ENCODE measurements at regions not wholly inside any gene's neighbourhood (a gene's known extent, or its start where the extent isn't known, plus 50 kb on each side); places are given as distances from the start of the nearest gene placed in this dataset.
"Not testable (repeated sequence)": the region's sequence is repeated elsewhere in the genome, so short reads cannot be mapped to it uniquely, and the experiment has no call there.

DNA sequence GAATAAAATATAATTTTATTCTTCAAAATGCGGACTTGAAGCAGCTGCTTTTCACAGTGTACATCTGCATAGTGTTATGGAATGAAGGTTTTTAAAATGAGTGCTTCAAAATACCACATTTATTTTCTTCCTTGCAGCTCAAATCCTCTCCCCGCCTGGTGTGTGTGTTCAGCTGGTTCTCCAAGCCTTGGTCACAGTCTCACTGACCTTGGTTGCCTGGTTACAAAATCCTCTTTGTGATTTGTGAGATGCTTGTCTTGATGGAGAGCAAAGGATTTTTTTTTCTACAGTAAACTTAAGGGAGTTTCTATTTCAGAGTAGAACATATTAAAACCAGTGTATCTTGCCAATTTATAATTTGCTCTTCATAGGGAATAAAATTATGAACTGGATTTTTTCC lies 139.2 kb downstream of the PCDH18 start:
- DNase-seq, result no peak

DNA sequence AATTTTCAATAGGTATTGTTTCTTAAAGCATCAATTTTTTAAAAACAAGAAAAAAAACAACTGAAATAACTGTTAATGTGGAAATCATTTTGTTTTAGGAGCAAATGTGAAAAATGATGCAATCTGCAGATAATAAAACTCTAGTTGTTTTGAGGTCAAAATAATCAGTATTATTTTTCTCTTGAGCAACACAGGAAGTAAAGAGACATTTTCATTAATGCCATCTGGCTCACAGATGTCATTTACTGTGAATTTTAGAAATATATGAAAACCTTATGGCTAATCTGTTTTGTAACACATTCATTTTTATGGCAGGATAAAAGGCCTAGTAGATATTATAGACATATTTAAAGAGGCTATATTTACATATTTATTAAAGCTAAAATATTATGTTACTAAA lies 141.6 kb downstream of the PCDH18 start:
- DNase-seq, result peak; percentile 19

DNA sequence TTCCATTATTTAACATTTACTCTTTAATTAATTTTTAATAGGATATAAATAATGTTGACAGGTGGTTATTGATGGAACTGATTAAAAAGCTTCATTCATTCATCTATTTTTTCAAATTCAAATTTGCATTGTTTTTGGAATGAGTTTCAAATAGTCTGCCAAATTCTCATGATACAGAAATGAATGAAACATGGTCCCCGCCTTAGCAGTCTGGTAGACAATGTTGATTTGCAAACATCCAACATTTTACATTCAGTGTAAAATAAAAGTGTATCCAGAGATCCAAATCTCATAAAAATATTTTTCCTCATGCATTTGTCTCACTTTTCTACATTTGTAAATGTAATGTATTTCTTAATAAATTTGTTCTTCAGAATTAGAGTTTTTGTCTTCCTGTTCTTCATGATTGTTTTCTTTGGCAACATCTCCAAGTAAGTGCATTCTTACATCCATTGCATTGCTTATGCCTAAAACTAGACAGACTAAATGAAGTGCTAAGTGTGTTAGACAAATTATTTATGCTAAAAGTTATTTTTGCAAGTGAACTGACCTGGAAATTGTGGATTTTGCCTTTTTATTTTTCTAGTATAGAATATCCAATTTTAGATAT lies 142.3 kb downstream of the PCDH18 start:
- no peak for DNase-seq

DNA sequence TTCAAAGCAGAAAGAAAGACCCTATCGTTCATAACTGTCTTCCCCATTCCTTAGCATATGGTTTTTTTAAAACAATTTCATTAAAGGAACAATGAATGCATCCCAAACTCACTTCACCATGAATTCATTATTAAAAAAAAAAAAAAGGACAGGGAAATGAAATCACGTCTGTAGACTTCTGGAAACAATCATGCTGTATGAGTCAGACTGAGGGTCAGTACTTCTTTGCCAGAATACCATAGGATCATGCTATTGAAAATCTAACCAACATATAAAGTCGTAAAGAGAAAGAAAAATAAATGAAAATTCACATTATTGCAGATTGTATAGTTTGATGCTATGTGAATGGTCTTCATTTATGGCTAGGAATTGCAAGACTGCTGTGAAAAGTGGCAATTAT lies 144.4 kb downstream of the PCDH18 start:
- no peak for DNase-seq

DNA sequence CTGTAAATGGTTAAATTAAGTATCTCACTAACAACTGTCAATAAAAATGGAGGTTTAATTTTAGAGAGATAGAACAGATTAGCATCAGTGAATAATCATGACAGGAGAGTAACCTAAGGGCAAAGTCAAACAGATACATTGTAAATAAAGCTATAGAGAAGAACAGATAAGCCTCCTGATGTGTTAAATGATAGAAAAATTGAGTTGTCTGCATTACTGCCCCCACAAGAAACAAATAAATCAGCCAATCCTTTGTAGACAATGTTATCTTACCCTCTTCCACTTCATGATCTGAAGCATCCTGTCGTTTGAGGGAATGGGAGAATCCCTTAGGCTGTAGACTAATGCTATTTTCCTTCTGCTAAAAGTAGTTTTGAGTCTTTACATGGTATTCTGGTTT lies 147.8 kb downstream of the PCDH18 start:
- no peak for DNase-seq

DNA sequence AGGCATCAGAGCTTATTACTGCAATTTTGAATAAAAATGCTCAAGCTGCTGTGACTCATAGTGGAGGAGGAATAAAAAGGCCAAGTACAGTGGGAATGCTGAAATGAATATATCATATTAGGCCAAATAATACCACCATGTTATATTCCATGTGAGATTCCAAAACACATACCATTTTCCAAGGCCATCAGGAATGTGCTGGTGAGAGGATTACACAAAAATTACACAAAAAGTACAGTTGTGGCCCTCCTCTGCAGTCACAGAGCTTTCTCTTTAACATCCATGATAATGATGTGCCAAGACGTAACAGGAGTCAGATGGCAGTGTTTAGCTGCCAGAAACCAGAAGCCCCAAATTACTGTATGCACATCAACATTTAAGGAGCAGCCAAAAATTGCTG lies 153.5 kb downstream of the PCDH18 start:
- DNase-seq, result no peak

DNA sequence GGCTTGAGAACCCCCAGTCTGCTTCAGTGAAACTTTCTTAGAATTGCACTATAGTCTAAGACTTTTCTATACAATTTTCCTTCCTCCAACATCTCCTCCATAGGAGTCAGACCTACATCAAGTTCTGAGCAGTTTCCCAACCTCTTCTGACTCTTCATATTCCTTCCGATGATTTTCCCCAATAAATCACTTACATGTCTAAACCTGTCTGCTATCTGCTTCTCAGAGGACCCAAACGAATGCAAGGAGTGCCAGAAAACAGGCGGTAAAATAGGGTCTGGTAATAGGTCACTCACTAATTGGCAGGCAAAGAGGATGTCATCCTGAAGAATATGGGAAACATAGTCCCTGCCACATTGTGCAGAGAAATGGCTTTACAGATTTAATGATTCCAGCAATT lies 153.9 kb downstream of the PCDH18 start:
- DNase-seq, result no peak

DNA sequence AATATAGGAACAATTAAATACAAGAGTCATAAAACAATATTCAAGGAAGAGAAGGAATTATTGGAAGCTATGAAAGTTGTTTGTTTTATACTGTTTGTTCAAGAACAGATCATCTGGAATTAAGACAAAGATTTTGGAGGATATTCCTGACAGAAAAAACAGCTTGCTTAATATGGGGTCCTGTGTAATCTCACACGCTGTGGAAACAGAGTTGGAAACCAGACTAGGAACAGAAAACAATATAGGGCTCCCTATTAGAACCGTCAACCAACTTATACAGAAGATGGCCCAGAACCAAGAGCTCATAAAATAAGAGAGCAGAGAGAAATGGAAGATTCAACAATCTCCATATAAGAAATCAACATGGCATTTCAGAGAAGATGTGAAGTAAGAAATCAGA lies 156.0 kb downstream of the PCDH18 start:
- DNase-seq, result no peak

DNA sequence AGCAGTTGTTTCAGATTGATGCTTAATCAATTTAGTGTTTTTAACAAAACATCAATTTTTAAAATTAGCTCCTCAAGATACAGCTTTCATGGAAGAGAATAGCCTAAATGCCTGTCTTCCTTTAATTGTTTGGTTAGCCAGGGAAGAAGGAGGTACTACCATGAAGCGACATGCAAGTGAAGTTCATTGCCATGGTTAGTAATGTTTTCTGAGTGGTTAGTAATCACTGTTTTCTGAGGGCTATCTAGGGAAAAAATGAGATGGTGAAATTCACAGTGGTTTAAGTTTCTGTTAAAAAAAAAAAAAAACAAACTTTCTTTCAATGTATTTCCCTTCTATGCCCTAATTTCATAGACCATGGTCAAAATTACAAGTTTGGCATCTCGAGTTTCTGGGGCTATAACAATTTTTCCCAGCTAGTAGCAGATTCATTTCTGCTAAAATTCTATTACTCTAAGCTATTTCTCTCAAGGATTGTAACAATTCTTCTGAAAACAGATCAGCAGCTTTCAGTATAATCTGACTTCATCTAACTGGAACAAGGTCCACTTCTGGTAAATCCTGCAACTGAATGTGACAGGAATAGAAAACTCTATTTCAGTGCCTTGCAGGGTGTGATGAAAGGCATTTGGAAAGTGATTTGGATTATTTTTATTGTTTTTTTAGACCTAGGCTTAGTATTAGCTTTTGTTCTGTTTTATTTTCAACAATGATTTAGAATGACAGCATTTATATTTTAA lies 157.0 kb downstream of the PCDH18 start:
- no peak for DNase-seq

DNA sequence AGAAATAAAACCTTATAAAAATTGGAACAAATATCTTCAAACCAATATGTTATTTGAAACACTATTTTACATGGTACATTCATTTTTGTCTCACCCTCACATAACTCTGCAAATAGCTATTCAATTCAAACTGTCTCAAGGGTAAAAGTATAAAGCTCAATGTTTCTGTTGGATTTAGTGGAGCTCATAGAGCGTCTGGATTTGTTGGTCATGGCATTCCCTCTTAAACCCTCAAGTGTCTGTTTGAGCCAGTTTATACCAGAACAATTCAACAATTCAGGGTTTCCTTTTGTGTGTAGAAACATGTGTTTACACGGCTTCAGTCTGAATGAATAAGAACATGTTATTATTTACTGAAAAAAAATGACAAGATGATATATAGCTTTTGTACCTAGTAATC lies 161.6 kb downstream of the PCDH18 start:
- no peak for DNase-seq

DNA sequence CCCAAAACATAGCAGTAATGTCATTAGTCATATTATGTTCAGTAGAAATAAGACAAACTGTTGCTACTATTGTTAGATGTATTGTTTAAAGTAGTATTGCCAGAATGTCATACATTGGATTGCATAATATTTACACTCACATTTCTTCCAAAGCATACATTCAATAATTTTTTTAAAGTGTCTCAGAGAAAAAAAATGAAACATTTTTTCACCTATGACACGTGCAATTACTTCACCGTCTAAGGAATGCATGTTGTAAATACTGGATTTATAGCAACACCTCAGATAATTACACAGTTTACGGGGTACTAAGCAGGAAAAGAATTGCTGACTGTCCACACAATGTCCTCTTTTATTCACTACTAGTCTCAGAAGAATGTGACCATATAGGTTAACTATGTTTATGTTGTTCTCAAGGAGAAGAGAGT lies 162.1 kb downstream of the PCDH18 start:
- no peak for DNase-seq

DNA sequence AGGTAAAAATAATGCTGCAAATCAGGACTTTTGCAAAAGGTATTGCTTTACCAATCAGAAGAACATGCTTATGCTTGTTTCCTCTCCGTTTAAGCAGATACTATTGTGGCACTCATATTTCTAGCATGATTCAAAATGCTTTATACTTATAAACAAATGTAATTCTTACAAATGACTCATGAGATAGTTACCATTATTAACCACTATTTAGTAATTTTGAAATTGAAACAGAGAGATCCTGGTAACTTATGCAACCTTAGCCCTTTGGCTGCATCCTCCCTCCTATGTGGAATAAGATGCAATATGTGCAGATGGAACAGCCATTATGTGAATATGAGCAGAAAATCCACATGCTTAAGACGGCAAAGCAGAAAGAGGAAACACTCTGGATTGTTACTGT lies 164.7 kb downstream of the PCDH18 start:
- DNase-seq, result no peak

DNA sequence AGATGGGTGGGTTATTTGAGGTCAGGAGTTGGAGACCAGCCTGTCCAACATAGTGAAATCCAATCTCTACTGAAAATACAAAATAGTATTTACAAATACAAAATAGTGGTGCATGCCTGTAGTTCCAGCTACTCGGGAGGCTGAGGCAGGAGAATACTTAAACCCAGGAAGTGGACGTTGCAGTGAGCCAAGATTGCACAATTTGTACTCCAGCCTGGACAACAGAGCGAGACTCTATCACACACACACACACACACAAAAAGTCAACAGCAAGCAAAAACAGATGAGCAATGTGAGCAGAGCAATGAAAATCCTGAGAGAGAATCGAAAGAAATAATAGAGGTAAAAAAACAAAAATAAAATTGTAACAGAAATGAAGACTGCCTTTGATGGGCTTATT lies 168.8 kb downstream of the PCDH18 start:
- no peak for DNase-seq

DNA sequence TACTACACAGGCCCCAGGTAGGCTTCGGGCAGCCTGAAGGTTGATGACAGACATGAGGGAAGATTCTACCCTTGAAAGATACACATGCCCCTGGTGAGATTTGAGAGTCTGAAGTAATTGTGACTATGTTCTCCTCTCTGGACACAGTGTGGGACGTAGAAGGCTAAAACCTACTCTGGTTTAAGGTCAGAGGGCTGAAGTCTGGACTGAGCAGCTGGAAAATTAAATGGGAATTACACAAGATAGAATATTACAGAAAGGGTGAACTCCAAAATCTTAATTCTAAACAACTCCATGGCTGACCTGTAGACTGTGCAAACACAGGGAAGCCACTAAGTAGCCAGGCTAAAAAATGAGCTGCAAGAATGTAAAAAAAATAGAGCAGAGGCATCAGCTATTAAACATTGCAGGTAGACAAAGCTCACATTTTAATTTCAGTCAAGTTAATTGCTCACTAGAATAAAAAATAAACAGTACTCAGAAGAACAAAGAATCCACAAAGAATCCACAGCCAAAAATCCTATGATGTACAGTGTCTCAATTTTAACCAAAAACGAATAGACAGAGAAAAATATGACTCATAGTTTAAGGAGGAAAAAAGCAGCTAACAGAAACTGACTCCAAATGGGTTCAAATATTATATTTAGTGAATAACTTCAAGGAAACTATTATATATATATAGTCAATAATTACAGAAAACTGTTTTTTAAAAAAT lies 170.4 kb downstream of the PCDH18 start:
- DNase-seq, result no peak

DNA sequence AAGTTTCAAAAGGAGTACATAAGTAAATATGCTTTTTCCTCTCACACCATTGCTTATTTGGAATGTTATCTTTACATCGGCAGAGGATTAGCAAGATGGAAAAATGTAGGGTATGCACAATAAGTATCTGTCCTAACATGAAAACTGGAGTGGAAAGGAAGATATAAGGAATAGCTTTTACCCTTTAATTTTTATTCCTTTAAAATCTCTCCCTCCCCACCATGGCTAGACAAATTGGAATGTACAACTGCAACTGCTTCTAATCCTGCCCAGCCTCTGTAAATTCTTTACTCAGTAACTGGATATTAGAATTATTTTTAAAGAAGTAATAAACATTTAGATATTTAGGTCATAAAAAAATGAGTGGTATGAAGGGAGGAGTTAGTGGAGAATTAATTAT lies 171.5 kb downstream of the PCDH18 start:
- DNase-seq, result no peak

DNA sequence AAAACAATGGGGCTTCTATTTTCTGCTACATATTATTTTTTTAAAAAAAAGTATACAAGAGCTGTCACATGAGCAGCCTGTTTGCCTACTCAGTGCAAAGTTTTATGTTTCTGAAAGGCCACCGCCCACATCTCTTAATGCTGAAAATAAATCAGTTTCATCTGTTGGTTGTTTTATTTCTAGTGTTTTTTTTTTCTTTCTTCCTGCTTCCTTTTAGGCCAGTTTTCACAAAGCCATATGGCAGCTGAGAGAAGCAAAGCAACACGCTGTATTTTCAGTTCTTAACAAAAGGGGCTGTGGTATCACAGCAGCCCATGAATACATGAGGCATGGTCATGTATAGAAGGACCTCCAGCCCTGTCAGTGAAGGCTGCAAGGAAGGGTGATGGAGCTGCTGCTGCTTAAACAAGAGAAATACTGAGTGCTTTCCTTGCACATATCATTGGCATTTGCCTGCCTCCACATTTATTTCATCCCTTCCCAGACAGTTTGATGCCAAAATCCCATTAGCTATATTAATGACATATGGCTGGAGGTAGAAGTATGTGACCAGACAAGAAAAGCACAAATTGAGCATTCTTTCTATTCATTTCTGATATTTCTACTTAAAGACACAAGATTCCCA lies 172.5 kb downstream of the PCDH18 start:
- peak; percentile 59 for DNase-seq

DNA sequence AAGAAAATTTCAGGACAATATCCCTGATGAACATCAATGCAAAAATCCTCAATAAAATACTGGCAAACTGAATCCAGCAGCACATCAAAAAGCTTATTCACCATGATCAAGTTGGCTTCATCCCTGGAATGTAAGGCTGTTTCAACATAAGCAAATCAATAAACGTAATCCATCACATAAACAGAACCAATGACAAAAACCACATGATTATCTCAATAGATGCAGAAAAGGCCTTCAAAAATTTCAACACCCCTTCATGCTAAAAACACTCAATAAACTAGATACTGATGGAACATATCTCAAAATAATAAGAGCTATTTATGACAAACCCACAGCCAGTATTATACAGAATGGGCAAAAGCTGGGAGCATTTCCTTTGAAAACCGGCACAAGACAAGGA lies 177.7 kb downstream of the PCDH18 start:
- DNase-seq, result not testable (repeated sequence)

DNA sequence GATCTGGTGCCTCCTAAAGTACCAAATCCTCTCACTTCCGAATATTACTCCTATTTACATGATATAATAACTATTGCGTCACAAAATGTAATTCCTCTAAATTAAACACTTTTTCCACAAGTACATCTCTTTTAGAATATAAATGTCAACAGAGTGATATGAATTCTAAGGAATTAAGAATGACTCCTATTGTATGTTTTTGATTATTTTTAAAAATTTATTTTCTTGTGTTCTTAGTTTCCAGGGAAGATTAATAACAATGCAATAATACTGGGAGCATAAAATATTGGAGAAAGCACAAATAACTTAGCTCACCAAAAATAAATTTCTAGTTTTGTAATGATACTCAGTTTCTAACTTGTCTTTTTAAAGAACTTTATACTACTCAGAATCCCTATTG lies 184.9 kb downstream of the PCDH18 start:
- no peak for DNase-seq

DNA sequence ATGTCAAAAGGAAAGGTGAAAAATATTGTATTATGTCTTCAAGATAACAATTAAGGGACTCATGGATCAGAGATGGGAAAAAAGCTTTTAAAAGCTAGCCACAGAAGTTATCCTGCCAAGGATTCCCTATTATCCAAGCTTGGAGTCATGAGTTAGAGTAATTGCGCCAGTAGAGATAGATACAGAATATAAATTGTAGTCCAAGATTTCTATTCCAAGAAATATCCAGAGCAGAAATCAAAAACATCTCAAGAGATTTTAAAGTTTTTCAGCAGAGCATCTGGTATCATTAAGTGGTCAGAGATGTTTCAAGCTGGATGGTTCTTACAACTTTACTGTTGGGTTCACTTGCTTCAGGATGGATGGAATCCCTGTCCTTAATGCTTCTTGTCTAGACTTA lies 186.7 kb downstream of the PCDH18 start:
- DNase-seq, result no peak

DNA sequence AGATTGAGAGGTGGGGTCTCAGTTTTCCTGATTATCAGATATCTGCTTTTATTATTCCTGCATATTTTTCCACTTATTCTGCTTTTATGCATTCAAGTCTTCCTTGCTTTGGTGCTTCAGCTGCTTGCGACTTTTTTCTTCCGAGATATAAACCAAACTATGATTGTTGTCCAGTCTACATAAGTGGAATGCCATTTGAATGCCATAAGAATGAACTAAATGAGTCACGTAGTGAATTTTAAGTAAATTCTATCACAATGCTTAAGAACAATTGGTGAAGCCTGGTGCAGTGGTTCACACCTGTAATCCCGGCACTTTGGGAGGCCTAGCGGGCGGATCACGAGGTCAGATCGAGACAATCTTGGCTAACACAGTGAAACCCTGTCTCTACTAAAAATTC lies 189.1 kb downstream of the PCDH18 start:
- DNase-seq, result no peak

DNA sequence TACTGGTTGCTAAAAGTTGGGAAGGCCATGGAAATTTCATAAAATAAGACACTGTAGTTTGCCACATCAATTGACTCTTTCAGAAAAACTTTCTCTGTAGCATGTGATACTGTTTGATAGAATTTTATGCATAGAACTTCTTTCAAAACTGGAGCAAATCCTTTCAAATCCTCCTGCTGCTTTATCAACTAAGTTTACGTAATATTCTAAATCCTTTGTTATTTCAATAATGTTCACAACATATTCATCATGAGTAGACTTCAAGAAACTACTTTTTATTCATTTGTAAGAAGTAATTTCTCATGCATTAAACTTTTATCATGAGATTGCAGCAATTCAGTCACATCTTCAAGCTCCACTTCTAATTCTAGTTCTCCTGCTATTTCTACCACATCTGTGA lies 199.3 kb downstream of the PCDH18 start:
- no peak for DNase-seq

DNA sequence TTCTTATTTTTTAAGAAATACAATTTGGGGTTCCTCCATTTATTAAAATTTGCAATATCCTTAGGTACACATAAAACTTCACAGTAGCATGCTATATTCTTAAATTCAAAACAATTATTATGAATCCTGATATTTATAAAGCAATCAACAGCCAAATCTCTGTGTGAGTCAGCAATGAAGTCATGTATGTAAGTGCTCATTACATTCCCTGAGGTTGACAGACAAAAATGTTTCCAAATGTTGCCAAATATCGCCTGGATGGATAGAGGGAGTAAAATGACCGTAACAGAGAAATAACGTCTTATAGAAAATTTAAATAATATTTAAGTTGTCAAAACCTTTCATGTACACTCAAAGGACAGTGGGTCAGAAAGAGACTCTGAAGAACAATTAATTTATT lies 220.0 kb downstream of the PCDH18 start:
- DNase-seq, result no peak

DNA sequence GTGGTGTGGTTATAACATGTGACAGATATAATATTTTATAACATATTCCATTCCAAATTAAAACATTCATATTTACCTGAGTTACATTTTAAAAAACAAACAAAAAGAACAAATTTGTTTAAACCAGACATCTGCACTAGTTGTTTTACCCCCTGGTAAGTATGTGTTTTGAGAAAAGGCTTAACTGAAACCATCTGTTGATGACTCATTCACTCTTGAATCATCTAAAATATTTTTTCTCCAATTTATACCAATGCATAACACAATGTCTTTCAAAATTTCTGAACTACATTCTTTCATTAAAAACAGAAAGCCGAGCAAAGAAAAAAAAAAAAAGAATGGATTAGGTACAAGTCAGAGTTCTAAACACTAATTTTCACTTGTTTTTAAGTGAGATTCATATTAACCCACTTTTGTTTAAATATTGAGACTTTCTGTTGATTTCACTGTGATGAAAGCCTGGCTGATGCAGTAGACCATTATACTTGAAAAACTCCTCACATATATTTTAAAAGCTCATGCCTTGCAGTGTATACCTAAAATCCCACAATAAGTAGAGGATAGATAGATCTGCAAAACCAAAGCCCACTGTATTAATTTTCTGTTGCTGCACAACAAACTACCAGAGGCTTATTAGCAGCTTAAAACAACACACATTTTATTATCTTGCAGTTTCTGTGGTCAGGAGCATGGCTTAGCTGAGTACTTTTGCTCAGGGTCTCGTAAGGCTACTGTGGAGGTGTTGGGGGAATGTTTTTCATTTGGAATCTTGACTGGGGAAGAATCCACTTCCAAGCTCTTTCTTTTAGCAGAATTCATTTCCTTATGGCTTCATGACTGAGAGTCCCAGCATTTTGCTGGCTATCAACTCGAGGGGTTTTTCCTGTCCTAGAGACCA lies 221.5 kb downstream of the PCDH18 start:
- DNase-seq, result no peak

All from NCI-H2171 treated with DMSO at 0.1 percent for 48 hours (cell line).